HG03064 (cell line): ENCODE measurements at regions not wholly inside any gene's neighbourhood (a gene's known extent, or its start where the extent isn't known, plus 50 kb on each side); places are given as distances from the start of the nearest gene placed in this dataset.
"Not testable (repeated sequence)": the region's sequence is repeated elsewhere in the genome, so short reads cannot be mapped to it uniquely, and the experiment has no call there.

Experiments used
- ATAC-seq: cut with Tn5 transposase; IDR thresholded peaks from one replicate; pipeline ENCODE4 v1.9.1; 2021; ENCODE audit warnings: low read depth; ENCODE audit not compliant: unreplicated experiment

DNA sequence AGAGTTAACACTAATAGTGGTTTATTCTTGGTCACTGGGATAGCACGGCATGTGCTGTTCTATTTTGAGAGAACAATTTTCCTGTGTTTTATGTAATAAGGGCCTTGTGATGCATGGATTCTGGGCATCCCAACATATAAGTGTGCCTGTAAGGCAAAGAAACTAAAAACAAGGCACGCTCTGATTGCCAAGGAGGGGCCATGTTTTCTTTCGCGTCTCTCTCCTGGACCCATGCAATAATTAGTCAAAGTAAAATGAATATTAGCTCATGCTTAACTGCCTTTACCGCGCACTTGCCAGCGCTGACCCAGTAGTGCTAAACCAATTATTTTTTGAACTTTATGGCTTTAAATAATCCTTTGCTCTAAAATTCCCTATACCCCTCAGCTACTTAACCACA is 140.9 kb downstream of the PSAT1 start:
- ATAC-seq = no peak

DNA sequence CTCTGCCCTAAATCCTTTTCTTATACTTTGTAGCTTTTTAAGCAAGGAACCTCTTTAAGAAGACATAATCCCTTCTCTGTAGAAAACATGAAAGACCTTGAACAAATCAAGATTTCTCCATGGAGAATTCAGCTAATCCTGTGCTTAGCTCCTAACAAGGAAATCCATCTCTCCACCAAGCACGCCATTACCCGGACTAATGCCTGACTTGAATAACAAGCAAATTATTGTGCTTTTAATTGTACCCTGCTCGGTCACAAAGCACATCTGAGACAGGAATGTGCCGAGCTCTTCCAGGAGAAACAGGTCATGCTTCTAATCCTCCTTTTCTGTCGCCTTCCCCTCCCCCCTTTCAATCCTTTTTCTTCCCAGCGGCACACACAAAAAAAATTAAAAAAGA is 141.3 kb downstream of the PSAT1 start:
- ATAC-seq = no peak

DNA sequence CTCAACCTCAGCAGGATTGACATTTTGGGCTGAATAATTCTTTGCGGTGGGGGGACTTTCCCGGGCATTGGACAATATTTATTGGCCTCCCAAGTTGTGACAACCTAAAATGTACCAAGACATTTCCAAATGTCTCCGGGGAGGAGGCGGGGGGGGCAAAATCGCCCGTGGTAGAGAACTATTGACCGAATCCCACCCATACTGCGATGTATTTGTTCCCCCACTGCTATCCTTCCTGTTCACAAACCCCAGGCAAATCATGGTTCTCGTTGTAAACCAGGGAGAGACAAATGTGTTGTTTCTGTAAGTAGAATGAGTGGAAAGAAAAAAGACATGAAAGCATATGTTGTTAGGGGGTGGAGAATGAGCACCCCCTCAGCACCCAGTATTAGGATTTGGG is 141.9 kb downstream of the PSAT1 start:
- ATAC-seq = no peak

DNA sequence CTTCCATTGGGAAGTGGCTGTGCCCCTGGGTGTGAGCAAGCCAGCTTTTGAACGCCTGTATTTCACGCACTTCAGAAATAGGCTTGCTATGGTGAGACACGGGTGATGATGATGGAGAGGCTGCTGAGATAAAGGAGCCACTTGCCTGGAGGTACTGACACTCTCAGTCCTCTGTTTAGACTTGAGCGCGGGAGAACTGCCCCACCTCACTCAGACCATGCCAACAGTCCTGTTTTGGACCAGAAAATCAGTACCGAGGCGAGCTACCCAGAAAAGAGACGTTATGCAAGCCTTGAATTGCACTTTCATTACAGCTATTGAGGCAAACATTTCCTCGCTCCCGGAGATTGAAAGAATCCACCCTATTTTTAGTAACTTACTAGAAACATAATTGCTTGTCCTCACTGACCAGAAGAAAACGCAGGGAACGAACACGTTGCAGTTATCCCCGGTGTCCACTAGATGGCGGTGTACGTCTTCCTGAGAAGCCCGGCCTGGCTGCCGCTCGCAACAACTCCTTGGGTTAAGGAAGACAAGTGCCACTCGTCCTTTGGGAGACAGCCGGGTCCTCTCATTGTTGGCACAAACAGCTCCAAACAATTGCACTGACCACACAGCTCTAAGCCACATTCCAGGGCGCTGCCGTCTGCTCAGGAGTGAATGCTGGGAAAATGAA is 142.4 kb downstream of the PSAT1 start:
- ATAC-seq = no peak

DNA sequence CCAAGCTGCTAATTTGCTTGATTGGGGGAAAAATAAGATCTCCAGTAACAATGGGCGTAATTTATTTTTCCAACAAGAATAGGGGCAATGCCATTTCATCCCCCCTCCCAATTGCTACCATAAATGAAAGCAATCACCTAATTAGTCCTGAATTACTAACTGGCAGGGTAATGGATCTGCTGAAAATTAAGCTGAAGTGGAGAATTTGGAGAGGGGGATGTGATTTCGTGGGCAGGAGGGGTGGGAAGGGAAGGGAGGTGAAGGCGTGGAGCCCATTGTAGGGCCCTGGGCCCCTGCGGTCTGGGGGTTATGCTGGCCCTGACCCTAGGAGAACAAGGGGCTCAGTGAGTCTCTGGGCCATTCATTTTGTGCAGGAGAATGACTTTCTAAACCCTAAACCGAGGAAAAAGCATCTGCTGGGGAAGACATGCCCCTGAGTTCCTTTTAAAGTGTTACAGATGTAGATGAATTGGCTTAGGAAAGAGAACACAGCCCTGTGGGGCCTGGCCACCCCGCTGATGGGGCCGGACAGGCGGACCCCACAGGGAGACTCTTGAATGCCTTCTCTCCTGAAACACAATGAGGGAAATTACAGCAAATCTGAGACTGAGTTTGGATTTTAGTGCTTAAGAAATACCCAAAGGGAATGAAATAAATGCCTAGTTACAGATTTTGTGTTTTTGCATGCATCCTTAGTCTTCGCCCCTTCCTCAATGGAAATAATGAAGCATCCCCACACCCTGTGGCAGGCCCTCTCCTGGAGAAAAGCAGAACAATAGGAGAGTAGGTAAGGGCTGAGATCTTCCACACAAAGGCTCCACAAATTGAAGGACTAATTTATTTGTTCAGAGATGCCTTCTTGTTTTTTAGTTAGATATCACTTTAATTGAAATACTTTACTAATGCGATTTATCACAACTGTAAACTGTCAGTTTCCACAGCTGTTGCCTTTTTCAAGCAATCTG is 143.2 kb downstream of the PSAT1 start:
- ATAC-seq = no peak

DNA sequence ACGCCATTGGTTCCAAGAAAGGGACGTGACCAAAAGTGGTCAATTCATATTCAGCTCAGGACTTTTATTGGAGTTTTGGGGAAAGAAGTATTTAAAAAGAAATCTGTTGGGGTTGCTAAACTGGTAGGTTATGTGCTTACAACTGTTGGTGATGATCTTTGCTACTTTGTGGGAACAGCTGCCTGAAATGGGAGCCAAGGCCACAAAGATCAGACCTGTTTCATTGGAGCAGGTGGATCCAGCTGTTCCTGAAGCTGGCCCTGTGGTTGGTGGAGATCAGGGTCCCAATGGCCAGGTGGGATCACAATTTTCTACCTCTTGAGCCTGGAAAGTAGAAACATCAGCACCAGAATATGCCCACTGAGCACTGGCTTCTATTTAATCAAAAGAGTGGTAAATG is 144.5 kb downstream of the PSAT1 start:
- no peak for ATAC-seq

DNA sequence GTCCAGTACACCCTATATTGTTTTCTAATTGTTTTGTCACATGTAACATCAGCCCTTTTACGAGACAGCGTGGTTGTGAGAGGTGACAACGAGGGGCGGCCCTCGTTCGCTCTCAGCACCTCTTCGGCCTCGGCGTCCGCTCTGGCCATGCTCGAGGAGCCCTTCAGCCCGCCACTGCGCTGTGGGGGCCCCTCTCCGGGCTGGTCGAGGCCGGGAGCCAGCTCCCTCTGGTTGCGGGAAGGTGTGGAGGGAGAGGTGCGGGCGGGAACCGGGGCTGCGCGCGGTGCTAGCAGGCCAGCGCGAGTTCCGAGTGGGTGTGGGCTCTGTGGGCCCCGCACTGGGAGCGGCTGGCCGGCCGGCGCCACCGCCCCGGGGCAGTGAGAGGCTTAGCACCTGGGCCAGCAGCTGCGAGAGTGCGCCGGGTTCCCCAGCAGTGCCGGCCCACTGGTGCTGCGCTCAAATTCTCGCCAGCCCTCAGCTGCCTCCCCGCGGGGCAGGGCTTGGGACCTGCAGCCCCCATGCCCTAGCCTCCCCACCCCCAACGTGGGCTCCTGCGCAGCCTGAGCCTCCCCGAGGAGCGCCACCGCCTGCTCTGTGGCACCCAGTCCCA is 145.0 kb downstream of the PSAT1 start:
- ATAC-seq = no peak

DNA sequence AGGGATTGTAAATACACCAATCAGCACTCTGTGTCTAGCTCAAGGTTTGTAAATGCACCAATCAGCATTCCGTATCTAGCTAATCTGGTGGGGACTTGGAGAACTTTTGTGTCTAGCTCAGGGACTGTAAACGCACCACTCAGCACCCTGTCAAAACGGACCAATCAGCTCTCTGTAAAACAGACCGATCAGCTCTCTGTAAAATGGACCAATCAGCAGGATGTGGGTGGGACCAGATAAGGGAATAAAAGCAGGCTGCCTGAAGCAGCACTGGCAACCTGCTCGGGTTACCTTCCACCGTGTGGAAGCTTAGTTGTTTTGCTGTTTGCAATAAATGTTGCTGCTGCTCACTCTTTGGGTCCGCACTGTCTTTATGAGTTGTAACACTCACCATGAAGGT is 145.7 kb downstream of the PSAT1 start:
- not testable (repeated sequence) for ATAC-seq

DNA sequence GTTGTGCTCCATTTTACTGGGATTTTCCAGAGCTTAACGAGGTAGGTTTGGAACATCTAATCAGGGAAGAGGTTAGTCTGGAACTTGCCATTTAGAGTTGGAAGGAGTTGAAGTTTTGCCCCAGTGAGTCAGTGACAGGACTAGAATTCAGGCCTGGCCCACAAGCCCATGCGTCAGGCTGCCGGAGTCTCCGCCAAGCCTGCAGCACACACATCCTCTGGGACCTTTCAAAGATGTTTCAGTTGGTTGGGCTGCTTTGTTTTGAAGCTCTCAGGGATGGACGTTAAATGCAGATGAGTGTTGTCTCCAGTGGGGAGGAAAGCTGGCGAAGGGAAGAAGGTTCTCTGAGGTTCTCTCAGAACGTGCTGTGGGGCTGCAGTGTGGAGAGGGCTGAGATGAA is 147.0 kb downstream of the PSAT1 start:
- no peak for ATAC-seq

DNA sequence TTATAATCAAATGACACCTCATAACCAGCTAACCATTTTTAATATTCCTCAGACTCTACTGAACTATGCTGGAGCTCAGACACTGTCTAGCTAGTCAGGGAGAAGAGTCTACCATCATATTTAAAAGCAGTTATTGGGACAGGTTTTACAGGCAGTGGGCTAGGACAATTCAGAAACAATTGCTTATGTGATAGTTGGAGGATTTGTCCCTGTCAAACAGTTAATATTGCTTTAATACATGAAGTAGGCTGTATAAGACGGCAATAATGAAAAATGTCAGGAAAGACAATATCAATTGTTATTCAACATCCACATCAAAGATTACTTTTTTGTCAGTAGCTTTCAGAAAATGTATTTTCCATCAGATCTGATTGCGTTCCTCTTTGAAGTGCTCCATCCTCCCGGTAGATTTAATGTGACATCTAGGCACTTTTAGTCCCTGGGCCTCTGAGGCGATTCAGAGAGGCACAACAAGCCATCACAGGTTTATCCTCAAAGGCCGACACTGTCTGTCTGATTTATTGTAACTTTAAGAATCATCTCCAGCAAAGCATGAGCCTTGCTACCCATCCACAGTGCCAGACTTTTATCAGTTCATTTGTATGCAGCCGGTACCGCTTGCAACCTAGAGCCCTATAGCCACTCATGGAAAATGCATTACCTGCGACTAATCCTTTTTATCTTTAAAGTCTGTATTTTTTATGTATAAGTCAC is 152.2 kb downstream of the PSAT1 start:
- ATAC-seq = no peak

DNA sequence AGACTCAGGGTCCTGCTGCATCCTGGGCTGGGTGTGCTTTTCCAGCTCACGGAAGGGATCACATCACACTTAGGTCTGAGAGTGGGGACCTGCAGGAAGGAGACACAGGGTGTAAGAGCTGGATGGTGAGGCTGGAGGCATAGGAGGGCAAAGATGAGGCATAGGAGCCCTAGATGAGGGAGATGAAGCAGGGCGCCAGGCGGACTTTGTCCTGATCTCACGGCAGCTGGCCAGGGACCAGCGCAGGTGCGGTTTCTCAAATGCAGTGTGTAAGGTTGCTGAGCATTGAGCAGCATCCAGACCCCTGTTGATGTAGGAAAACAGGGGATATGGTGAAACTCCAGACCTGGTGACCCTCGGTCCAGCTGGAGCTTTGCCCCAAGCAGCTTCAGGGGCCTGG is 156.5 kb downstream of the PSAT1 start:
- no peak for ATAC-seq

DNA sequence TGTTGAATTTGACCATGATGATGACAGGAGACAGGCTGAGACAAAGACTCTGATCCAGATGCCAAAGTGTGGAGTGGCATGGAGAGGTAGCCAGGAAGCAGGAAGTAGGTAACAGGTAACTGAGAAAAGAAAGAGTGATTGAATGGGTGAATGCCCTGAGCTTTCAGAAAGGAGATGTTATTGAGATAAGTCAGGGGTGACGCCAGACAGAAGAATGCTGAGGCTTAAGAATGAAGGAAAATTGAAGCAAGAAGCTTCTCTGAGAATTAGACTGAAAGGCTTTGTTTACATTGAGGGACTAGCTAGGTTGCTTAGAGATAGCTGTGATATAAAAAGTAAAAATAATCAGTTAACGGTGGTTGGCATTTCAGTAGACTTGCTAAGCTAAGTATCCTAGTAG is 165.7 kb downstream of the PSAT1 start:
- ATAC-seq = no peak

DNA sequence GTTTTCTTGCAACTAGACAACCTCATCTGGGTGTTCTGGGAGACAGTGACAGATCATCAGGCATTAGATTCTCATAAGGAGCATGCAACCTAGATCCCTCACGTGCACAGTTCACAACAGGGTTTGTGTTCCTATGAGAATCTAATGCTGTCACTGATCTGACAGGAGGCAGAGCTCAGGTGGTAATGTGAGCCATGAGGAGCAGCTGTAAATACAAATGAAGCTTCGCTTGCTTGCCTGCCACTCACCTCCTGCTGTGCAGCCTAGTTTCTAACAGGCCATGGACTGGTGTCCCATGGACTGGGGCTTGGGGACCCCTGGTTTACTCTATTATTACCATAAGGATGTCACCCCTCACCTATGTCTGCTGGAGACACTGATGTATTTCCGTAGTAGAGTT is 166.8 kb downstream of the PSAT1 start:
- ATAC-seq = no peak

DNA sequence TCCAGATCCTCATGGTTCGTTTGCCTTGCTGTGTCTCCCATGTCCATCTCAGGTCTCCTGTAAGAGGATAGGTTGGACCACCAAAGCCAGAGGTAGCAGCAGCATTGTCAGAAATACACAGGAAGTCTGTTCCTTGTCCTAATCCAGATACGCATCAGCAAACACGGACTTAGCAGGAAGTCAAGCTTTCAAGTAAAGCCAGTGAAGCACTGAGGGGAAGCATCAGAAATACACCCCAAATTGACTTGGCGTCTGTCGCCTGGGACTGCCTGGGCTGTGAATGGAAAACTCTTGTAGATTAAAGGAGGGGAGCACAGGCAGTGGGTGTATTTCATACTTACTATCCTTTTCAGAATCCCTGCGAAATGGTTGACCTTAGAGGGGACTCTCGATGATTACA is 171.3 kb downstream of the PSAT1 start:
- ATAC-seq = no peak

DNA sequence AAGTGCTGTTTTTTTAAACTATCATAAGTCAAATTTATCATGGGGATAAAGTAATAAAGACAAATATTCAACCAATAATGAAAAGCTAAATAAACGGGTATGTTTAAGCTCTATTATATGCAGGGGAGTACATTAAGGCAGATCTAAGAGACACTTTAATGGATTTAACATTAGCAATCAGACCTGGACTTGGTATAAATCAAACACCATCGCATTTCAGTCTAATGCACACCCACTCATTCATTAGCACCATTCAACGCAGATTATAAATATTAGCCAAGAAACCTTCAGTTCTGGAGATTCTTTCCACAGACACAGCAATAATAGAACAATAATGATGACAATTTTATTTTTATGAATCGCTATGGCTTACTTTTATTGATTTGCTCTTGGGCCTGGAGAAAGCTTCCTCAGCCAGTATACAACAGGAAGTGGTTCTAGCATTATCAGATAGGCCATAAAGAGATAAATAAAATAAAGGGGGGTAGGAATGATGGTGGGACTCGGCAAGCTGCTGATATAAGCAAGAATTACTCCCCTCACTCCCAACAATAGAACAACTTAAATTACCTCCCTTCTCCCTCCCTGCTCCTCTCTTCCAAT is 172.2 kb downstream of the PSAT1 start:
- no peak for ATAC-seq

DNA sequence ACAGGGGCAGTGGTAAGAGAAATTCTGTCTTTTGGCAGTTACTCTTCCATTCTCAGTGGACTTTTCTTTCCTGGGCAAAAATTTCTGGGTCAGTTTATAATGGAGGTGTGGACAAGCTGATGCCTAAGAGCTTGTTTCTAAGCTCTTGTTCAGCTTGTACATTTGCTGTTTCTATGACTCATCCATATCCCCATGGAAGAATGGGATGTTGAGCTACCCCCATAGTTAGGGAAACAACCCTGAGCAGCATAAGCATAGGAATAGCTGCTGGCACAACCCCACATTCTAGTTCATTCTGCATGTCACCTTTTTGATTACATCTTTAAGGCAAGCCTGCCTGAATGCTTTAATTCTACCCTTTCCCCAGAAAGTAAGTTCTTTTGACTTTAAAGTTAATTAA is 173.3 kb downstream of the PSAT1 start:
- ATAC-seq = no peak

DNA sequence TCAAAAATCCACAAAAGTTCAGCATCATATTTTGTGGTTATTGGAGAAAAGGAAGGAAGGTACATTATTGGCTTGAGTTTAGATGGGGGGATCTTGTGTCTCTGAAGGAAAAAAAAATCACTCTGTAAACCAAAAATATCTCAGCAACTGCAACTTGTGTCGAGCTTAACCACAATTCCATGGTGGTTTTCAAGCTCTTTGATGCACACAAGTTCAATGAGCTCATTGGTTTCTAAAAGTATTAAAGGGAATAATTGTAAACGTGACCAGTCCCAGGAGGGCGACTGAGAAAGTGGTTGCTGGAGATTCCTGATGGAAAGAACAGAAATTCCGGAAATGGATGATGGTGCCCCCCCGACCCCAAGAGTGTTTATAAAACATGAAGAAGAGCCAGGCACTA is 173.8 kb downstream of the PSAT1 start:
- no peak for ATAC-seq

DNA sequence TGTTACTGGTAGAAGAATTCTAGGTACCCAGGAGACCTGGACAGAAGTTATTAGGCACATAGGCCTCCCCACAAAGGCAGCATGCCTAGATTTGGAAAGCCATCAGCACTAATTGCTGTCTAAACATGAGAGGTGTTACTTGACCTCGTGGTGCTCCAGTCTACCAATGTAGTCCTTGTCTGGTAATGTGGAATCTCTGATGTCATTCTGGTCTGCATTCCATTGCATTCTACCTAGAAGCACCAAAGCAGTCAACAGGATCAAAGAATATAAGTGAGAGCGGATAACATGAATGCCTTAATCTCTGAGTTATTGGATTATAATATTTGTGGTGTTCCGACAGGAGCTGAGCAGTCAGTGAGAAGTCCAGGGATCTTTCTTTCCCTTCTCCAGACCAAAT is 175.2 kb downstream of the PSAT1 start:
- no peak for ATAC-seq

DNA sequence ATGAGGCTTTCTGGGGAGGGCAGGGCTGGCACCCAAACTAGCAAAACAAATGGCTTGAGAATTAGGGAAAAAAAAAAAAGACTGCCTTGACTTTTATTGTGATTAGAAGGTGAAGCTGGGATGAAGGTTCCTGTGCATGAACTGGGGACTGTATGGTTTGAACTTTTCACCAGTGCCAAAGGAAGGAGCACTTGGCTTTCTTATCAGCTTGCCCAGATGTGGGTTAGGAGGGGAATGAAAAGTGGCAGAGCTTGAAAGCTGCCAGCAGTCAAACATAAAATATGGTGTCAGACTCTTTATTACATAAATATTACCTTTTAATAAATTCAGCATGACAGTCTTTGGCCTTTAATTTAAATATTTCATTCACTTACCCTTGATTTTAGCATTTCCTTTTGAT is 182.5 kb downstream of the PSAT1 start:
- no peak for ATAC-seq

DNA sequence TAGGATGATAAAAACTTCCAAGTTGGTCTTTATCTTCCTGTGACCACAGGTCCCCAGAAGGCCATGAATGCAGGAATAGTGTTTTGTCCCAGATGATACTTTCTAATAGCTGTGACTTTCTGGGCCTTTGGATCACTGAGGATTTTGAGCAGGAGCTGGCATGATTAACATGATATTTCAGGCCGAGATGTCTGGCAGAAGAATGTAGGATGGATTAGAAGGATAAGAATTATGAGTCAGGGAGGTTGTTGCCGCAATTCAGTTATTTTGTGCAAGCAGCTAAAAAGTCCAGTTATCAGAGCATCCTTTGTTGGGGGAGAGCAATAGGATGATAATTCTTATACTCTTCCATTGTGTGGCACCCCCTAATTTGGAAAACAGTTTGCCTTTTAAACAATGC is 189.7 kb downstream of the PSAT1 start:
- no peak for ATAC-seq

DNA sequence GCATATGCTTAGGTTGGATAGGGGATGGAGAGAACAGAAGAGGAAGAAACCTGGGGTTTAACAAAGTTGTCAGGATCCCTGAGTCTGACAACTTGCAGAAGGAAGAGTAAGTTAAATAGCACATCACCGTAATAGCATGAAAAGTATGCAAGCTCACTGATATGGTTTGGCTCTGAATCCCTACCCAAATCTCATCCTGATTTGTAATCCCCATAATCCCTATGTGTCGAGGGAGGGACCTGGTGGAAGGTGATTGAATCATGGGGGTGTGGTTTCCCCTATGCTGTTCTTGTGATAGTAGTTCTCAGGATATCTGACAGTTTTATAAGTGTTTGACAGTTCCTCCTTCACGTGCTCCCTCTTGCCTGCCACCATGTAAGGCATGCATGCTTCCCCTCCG is 193.3 kb downstream of the PSAT1 start:
- no peak for ATAC-seq
